Large intestine (tissue), 3 donors: ENCODE measurements at regions not wholly inside any gene's neighbourhood (a gene's known extent, or its start where the extent isn't known, plus 50 kb on each side); places are given as distances from the start of the nearest gene placed in this dataset.

Source experiments
- DNase-seq, 2 donors: peaks; one replicate each; pipeline versions ENCODE4 v3.0.0 to v3.0.0-alpha.2; 2013
- H3K27ac ChIP-seq: one replicate; pipeline ENCODE4 v1.5.1; 2013; ENCODE audit warnings: low read length
- H3K27me3 ChIP-seq: 2 replicates; pipeline ENCODE4 v1.6.1; 2013; ENCODE audit warnings: low read length; ENCODE audit not compliant: control insufficient read depth, insufficient read depth
- H3K36me3 ChIP-seq: 2 replicates; pipeline ENCODE4 v1.6.1; 2013; ENCODE audit warnings: low read length; ENCODE audit not compliant: control insufficient read depth, insufficient read depth
- H3K4me1 ChIP-seq: one replicate; pipeline ENCODE4 v1.6.1; 2013; ENCODE audit warnings: low read length; ENCODE audit not compliant: control insufficient read depth, insufficient read depth
- H3K4me3 ChIP-seq: one replicate; pipeline ENCODE4 v1.5.1; 2013; ENCODE audit warnings: low read length
- H3K9me3 ChIP-seq: one replicate; pipeline ENCODE4 v1.6.1; 2013; ENCODE audit warnings: mild to moderate bottlenecking, low read depth, low read length, moderate library complexity; ENCODE audit not compliant: control insufficient read depth
- WGBS: methylation state at CpG from one replicate; pipeline ENCODE4 v1.1.5; 2013; ENCODE audit warnings: low lambda C conversion rate; ENCODE audit not compliant: insufficient coverage; 5-methylcytosine and 5-hydroxymethylcytosine counted together

- Histone ChIP-seq H3K4me3 (no peak overlapping the region), H3K36me3 (no peaks in the 10 kb centered on the region), H3K4me1 (no peaks in the 10 kb centered on the region), H3K9me3 (no peaks in the 10 kb centered on the region), H3K27me3 (no peaks in the 10 kb centered on the region), H3K27ac (no peak overlapping the region)
- DNase-seq: no peak
- 100% methylated on average over 1 of the region's 5 CpGs for WGBS
Observed at GRCh38 chr2:6728156-6728555, 137.6 kb downstream of the CMPK2 start.

GRCh38 chr2:6730003-6730402 is 135.7 kb downstream of the CMPK2 start:
- DNase-seq: no peak
- H3K4me3 ChIP-seq: no peak overlapping the region
- no peaks in the 10 kb centered on the region for H3K4me1 ChIP-seq
- H3K27ac ChIP-seq: no peak overlapping the region
- H3K36me3 ChIP-seq: no peaks in the 10 kb centered on the region
- WGBS: 92% methylated on average over 2 of the region's 2 CpGs
- no peaks in the 10 kb centered on the region for H3K9me3 ChIP-seq
- H3K27me3 ChIP-seq: no peaks in the 10 kb centered on the region

- no peaks in the 10 kb centered on the region for H3K4me1 ChIP-seq
- no CpG with 5 or more reads among the region's 5 CpGs for WGBS
- H3K4me3 ChIP-seq: no peak overlapping the region
- no peaks in the 10 kb centered on the region for H3K36me3 ChIP-seq
- DNase-seq: no peak
- no peak overlapping the region for H3K27ac ChIP-seq
- no peaks in the 10 kb centered on the region for H3K9me3 ChIP-seq
- no peaks in the 10 kb centered on the region for H3K27me3 ChIP-seq
Observed at GRCh38 chr2:6730649-6731532, 134.8 kb downstream of the CMPK2 start.

- no CpG with 5 or more reads among the region's 7 CpGs for WGBS
- no peaks in the 10 kb centered on the region for H3K4me1 ChIP-seq
Observed at GRCh38 chr2:6739547-6739946, 126.2 kb downstream of the CMPK2 start.

GRCh38 chr2:6741229-6741628 is 124.5 kb downstream of the CMPK2 start:
- Histone ChIP-seq H3K9me3 (no peaks in the 10 kb centered on the region), H3K27ac (no peak overlapping the region), H3K36me3 (no peaks in the 10 kb centered on the region), H3K4me1 (no peaks in the 10 kb centered on the region), H3K27me3 (no peaks in the 10 kb centered on the region), H3K4me3 (no peak overlapping the region)
- no CpG with 5 or more reads among the region's 1 CpG for WGBS
- DNase-seq: no peak

More at GRCh38 chr2:6739547-6739946, 126.2 kb downstream of the CMPK2 start:
- H3K36me3 ChIP-seq: no peaks in the 10 kb centered on the region
- DNase-seq: no peak
- no peak overlapping the region for H3K4me3 ChIP-seq
- no peaks in the 10 kb centered on the region for H3K27me3 ChIP-seq
- no peaks in the 10 kb centered on the region for H3K9me3 ChIP-seq
- no peak overlapping the region for H3K27ac ChIP-seq

GRCh38 chr2:6744038-6744437 is 121.7 kb downstream of the CMPK2 start:
- H3K9me3 ChIP-seq: no peaks in the 10 kb centered on the region
- no peaks in the 10 kb centered on the region for H3K36me3 ChIP-seq
- WGBS: no CpG with 5 or more reads among the region's 4 CpGs
- H3K27me3 ChIP-seq: no peaks in the 10 kb centered on the region
- DNase-seq: no peak
- no peak overlapping the region for H3K27ac ChIP-seq
- no peaks in the 10 kb centered on the region for H3K4me1 ChIP-seq
- H3K4me3 ChIP-seq: no peak overlapping the region

GRCh38 chr2:6747433-6747832 is 118.3 kb downstream of the CMPK2 start:
- Histone ChIP-seq H3K36me3 (no peaks in the 10 kb centered on the region), H3K4me1 (no peaks in the 10 kb centered on the region), H3K27me3 (no peaks in the 10 kb centered on the region), H3K27ac (no peak overlapping the region), H3K9me3 (no peaks in the 10 kb centered on the region), H3K4me3 (no peak overlapping the region)
- WGBS: no CpG with 5 or more reads among the region's 1 CpG
- no peak for DNase-seq

- Histone ChIP-seq H3K27me3 (no peaks in the 10 kb centered on the region), H3K4me3 (no peak overlapping the region), H3K4me1 (no peaks in the 10 kb centered on the region), H3K36me3 (no peaks in the 10 kb centered on the region), H3K27ac (no peak overlapping the region), H3K9me3 (no peaks in the 10 kb centered on the region)
- no peak for DNase-seq
- WGBS: 50% methylated on average over 1 of the region's 8 CpGs
Observed at GRCh38 chr2:6748406-6749067, 117.2 kb downstream of the CMPK2 start.

GRCh38 chr2:6749962-6750361 is 115.7 kb downstream of the CMPK2 start:
- 100% methylated on average over 1 of the region's 2 CpGs for WGBS
- H3K4me3 ChIP-seq: no peak overlapping the region
- no peaks in the 10 kb centered on the region for H3K36me3 ChIP-seq
- H3K9me3 ChIP-seq: no peaks in the 10 kb centered on the region
- DNase-seq: no peak
- H3K27ac ChIP-seq: no peak overlapping the region
- H3K4me1 ChIP-seq: no peaks in the 10 kb centered on the region
- no peaks in the 10 kb centered on the region for H3K27me3 ChIP-seq

- no peaks in the 10 kb centered on the region for H3K4me1 ChIP-seq
- H3K9me3 ChIP-seq: no peaks in the 10 kb centered on the region
- H3K27me3 ChIP-seq: no peaks in the 10 kb centered on the region
- H3K36me3 ChIP-seq: no peaks in the 10 kb centered on the region
- no peak overlapping the region for H3K27ac ChIP-seq
- no peak overlapping the region for H3K4me3 ChIP-seq
- WGBS: 86% methylated on average over 2 of the region's 8 CpGs
- no peak for DNase-seq
Observed at GRCh38 chr2:6750411-6751158, 115.1 kb downstream of the CMPK2 start.
